ENCODE measurements at regions not wholly inside any gene's neighbourhood (a gene's known extent, or its start where the extent isn't known, plus 50 kb on each side); places are given as distances from the start of the nearest gene placed in this dataset.

DNA sequence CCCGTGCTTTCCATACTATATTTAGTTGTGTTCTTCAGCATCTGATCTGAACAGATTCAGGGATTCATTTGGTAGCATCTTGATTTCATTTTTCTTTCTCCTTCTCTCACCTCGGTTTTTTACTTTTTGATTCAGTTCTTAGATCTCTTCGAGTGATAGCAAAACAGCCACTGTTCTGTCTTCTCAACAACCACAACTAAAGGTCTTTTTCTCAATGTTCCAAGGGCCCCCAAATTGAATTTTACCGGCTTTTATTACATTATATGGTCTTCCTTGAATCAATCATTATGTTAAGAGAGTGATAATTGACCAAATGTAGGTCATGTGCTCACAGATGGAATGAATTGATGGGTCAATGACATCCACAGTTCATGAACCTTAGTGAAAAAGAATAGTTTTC, 164.5 kb upstream of the LMNTD1 start:
- TF ChIP-seq POLR2A (IDR thresholded peaks at IDR 0.05): no peak
- TF ChIP-seq, protein P1, sequence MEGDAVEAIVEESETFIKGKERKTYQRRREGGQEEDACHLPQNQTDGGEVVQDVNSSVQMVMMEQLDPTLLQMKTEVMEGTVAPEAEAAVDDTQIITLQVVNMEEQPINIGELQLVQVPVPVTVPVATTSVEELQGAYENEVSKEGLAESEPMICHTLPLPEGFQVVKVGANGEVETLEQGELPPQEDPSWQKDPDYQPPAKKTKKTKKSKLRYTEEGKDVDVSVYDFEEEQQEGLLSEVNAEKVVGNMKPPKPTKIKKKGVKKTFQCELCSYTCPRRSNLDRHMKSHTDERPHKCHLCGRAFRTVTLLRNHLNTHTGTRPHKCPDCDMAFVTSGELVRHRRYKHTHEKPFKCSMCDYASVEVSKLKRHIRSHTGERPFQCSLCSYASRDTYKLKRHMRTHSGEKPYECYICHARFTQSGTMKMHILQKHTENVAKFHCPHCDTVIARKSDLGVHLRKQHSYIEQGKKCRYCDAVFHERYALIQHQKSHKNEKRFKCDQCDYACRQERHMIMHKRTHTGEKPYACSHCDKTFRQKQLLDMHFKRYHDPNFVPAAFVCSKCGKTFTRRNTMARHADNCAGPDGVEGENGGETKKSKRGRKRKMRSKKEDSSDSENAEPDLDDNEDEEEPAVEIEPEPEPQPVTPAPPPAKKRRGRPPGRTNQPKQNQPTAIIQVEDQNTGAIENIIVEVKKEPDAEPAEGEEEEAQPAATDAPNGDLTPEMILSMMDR (IDR thresholded peaks at IDR 0.05): no peak

Measured in esophagus squamous epithelium (tissue), 4 donors.